NCI-H2227 (cell line): ENCODE measurements at regions not wholly inside any gene's neighbourhood (a gene's known extent, or its start where the extent isn't known, plus 50 kb on each side); places are given as distances from the start of the nearest gene placed in this dataset.
"Not testable (repeated sequence)": the region's sequence is repeated elsewhere in the genome, so short reads cannot be mapped to it uniquely, and the experiment has no call there.

Experiments used
- DNase-seq: peaks from one replicate; lab custom pipeline; 2025; ENCODE audit not compliant: unreplicated experiment; lab: John Stamatoyannopoulos, UW

GRCh38 chr21:9000671-9001070 is 1520.7 kb upstream of the TPTE start:
- DNase-seq: not testable (repeated sequence)

- not testable (repeated sequence) for DNase-seq
These were observed 1519.3 kb upstream of the TPTE start for GRCh38 chr21:9001890-9002663.

GRCh38 chr21:9003909-9004814 is 1517.2 kb upstream of the TPTE start:
- DNase-seq: not testable (repeated sequence)

- DNase-seq: not testable (repeated sequence)
These were observed 1516.4 kb upstream of the TPTE start for GRCh38 chr21:9004815-9005518.

GRCh38 chr21:9005671-9006070 is 1515.7 kb upstream of the TPTE start:
- not testable (repeated sequence) for DNase-seq

- not testable (repeated sequence) for DNase-seq
These were observed 1515.3 kb upstream of the TPTE start for GRCh38 chr21:9006111-9006510.

GRCh38 chr21:9006553-9007323 is 1514.6 kb upstream of the TPTE start:
- not testable (repeated sequence) for DNase-seq

GRCh38 chr21:9008636-9009035 is 1512.7 kb upstream of the TPTE start:
- DNase-seq: no peak

- DNase-seq: not testable (repeated sequence)
These were observed 1511.9 kb upstream of the TPTE start for GRCh38 chr21:9009267-9010016.

- DNase-seq: not testable (repeated sequence)
These were observed 1511.1 kb upstream of the TPTE start for GRCh38 chr21:9010121-9010795.

- not testable (repeated sequence) for DNase-seq
These were observed 1510.2 kb upstream of the TPTE start for GRCh38 chr21:9010936-9011890.

GRCh38 chr21:9011916-9012315 is 1509.5 kb upstream of the TPTE start:
- DNase-seq: not testable (repeated sequence)

GRCh38 chr21:9013502-9014242 is 1507.7 kb upstream of the TPTE start:
- not testable (repeated sequence) for DNase-seq

- not testable (repeated sequence) for DNase-seq
These were observed 1507.1 kb upstream of the TPTE start for GRCh38 chr21:9014243-9014734.

- DNase-seq: not testable (repeated sequence)
These were observed 1505.7 kb upstream of the TPTE start for GRCh38 chr21:9015483-9016197.

- not testable (repeated sequence) for DNase-seq
These were observed 1504.2 kb upstream of the TPTE start for GRCh38 chr21:9017206-9017605.
